ENCODE measurements at regions not wholly inside any gene's neighbourhood (a gene's known extent, or its start where the extent isn't known, plus 50 kb on each side); places are given as distances from the start of the nearest gene placed in this dataset.
"Not testable (repeated sequence)": the region's sequence is repeated elsewhere in the genome, so short reads cannot be mapped to it uniquely, and the experiment has no call there.

DNA sequence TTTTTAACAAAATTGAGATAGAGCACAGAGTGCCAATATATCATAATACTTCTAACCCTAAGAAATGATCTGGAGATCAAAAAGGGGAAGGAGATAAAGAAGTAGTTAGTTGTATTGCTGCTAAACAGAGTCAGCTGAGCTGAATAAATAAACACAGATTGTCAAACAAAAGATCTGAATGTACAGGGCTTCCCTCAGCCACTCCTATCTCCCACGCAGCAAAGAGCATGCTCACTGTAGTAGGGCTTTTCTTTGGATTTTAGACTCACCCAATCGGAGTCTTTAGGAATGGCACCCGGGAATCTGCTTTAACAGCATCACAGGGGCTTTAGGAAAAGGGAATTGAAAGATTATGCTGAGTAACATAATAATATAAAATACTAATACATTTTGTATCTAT lies 222.2 kb upstream of the STXBP5 start:
- Mint-ChIP-seq H3K36me3 (no peaks in the 10 kb centered on the region), H3K9me3 (ENCODE audit: low read depth) (peaks cover 5% of the 10 kb centered on the region), H3K27ac (no peak overlapping the region), H3K4me3 (no peak overlapping the region), H3K27me3 (no peaks in the 10 kb centered on the region), H3K4me1 (no peaks in the 10 kb centered on the region)
- no peak for DNase-seq
- CTCF ChIA-PET, result no interaction called here
- no peak for ATAC-seq

DNA sequence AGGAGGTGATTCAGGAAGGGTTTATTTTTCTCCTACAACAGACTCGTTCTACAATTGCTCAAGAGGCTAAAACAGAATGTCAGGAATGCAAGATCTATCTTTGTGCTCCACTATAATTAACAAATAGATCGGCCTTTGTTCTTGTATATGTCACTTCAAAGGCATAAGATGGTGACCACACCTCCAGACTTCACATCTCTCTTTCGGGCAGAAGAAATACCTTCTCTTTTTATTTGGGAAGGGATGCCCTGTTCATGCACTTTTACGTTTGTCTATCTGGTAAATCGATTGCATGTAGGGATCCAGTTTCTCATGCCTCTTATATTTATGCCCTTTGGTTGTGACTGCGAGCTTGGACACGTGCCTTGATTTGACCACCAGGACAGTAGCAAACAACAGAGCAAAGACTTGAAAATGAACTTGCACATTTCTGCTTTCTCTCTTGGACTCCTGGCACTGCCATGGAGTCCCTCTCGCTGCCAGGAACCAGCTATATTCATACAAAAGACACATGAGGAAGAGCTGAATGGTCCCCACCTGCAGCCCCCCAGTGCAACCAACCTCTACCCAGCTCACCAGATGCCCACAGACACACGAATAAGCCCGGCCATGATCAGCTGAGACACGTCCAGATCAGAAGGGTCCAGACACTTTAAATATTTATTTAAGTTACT lies 219.8 kb upstream of the STXBP5 start:
- DNase-seq, result no peak
- H3K36me3 Mint-ChIP-seq, result no peaks in the 10 kb centered on the region
- ATAC-seq, result no peak
- H3K4me3 Mint-ChIP-seq, result no peak overlapping the region
- no peak overlapping the region for H3K27ac Mint-ChIP-seq
- H3K27me3 Mint-ChIP-seq, result no peaks in the 10 kb centered on the region
- CTCF ChIA-PET, result no interaction called here
- H3K9me3 Mint-ChIP-seq (ENCODE audit: low read depth), result peaks cover 5% of the 10 kb centered on the region
- no peaks in the 10 kb centered on the region for H3K4me1 Mint-ChIP-seq

- CTCF ChIA-PET, result no interaction called here
- Mint-ChIP-seq H3K27me3 (no peaks in the 10 kb centered on the region), H3K9me3 (ENCODE audit: low read depth) (peaks cover 5% of the 10 kb centered on the region), H3K4me3 (no peak overlapping the region), H3K27ac (no peak overlapping the region), H3K36me3 (no peaks in the 10 kb centered on the region), H3K4me1 (no peaks in the 10 kb centered on the region)
- ATAC-seq (no peak), DNase-seq (no peak)
Observed at GRCh38 chr6:146985111-146985510, 219.1 kb upstream of the STXBP5 start.

DNA sequence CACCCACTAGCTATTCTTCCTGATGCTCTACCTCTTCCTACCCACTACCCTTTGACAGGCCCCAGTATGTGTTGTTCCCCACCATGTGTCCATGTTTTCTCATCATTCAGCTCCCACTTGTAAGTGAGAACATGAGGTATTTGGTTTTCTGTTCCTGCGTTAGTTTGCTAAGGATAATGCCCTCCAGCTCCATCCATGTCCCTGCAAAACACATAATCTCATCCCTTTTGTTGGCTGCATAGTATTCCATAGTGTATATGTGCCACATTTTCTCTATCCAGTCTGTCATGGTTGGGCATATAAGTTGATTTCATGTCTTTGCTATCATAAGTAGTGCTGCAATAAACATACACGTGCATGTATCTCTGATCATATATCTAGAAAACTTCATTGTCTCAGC lies 218.3 kb upstream of the STXBP5 start:
- DNase-seq, result no peak
- Mint-ChIP-seq H3K4me3 (no peak overlapping the region), H3K27ac (no peak overlapping the region), H3K27me3 (no peaks in the 10 kb centered on the region), H3K36me3 (no peaks in the 10 kb centered on the region), H3K4me1 (no peaks in the 10 kb centered on the region), H3K9me3 (ENCODE audit: low read depth) (peaks cover 5% of the 10 kb centered on the region)
- CTCF ChIA-PET, result no interaction called here
- ATAC-seq, result no peak

DNA sequence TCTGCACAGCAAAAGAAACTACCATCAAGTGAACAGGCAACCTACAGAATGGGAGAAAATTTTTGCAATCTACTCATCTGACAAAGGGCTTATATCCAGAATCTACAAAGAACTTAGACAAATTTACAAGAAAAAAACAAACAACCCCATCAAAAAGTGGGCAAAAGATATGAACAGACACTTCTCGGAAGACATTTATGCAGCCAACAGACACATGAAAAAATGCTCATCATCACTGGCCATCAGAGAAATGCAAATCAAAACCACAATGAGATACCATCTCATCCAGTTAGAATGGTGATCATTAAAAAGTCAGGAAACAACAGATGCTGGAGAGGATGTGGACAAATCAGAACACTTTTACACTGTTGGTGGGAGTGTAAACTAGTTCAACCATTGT lies 216.3 kb upstream of the STXBP5 start:
- H3K36me3 Mint-ChIP-seq; H3K4me3 Mint-ChIP-seq; CTCF ChIA-PET; H3K27me3 Mint-ChIP-seq; ATAC-seq; H3K9me3 Mint-ChIP-seq (ENCODE audit: low read depth); H3K4me1 Mint-ChIP-seq; H3K27ac Mint-ChIP-seq; DNase-seq: not testable (repeated sequence)

DNA sequence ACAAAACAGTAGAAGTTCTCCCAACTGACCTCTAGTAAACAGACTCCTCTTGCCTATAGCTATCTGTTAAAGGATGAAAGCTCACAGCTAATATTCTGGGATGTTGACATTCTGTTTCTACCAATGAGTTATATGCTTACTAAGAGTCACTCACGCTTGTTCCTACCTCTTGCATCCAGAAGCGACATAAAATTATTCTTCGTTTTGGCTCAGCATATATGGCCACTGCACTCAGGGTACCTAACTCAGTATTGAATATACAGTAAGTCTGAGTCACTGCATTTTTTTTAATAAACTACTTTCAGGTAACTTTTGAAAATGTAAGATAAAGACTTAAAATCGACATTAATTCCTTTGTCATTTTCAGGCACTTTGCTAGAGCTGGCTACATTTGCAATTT lies 214.4 kb upstream of the STXBP5 start:
- H3K4me1 Mint-ChIP-seq, result no peaks in the 10 kb centered on the region
- no peak for DNase-seq
- no peak for ATAC-seq
- H3K36me3 Mint-ChIP-seq, result no peaks in the 10 kb centered on the region
- CTCF ChIA-PET, result no interaction called here
- no peaks in the 10 kb centered on the region for H3K27me3 Mint-ChIP-seq
- no peak overlapping the region for H3K4me3 Mint-ChIP-seq
- peaks cover 5% of the 10 kb centered on the region for H3K9me3 Mint-ChIP-seq (ENCODE audit: low read depth)
- H3K27ac Mint-ChIP-seq, result no peak overlapping the region

GRCh38 chr6:146990284-146990683 lies 213.9 kb upstream of the STXBP5 start:
- Mint-ChIP-seq H3K4me3 (no peak overlapping the region), H3K27me3 (no peaks in the 10 kb centered on the region), H3K36me3 (no peaks in the 10 kb centered on the region), H3K4me1 (no peaks in the 10 kb centered on the region), H3K9me3 (ENCODE audit: low read depth) (peaks cover 5% of the 10 kb centered on the region), H3K27ac (no peak overlapping the region)
- no peak for DNase-seq
- no peak for ATAC-seq
- CTCF ChIA-PET, result no interaction called here

- CTCF ChIA-PET, result interaction anchor here (0.6 kb wide), 1 partner anchor 350 kb away, joined by 3 read pairs; no protein-coding TSS in a partner anchor
- ATAC-seq, result no peak
- no peak for DNase-seq
- Mint-ChIP-seq H3K9me3 (ENCODE audit: low read depth) (peaks cover under 1% of the 10 kb centered on the region), H3K36me3 (no peaks in the 10 kb centered on the region), H3K4me1 (no peaks in the 10 kb centered on the region), H3K4me3 (no peak overlapping the region), H3K27me3 (no peaks in the 10 kb centered on the region), H3K27ac (no peak overlapping the region)
Observed at GRCh38 chr6:146990821-146991798, 213.1 kb upstream of the STXBP5 start.

GRCh38 chr6:146997062-146997461 lies 207.2 kb upstream of the STXBP5 start:
- no peak for DNase-seq
- Mint-ChIP-seq H3K36me3 (no peaks in the 10 kb centered on the region), H3K27me3 (no peaks in the 10 kb centered on the region), H3K4me1 (no peaks in the 10 kb centered on the region), H3K4me3 (no peak overlapping the region), H3K27ac (no peak overlapping the region), H3K9me3 (ENCODE audit: low read depth) (no peaks in the 10 kb centered on the region)
- CTCF ChIA-PET, result no interaction called here
- no peak for ATAC-seq

DNA sequence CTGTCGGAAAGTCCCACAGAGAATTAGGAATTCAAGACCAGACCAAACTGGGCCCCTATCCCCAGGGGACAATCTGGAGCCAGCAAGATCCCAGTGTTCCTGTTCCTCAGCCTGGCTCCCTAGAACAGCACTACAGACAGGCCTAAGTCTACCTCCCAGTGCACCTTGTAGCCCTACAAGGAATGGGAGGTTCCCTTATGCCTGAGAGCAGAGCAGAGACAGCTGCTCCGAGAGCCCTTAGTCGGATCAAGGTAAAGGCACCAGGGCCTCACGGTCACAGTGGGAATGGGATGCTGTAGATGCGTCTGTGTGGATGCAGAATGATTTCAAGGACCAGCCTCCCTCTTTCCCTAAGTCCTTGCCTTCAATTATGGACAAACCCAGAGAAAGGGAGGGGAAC lies 204.5 kb upstream of the STXBP5 start:
- H3K27me3 Mint-ChIP-seq, result no peaks in the 10 kb centered on the region
- no peaks in the 10 kb centered on the region for H3K9me3 Mint-ChIP-seq (ENCODE audit: low read depth)
- CTCF ChIA-PET, result no interaction called here

GRCh38 chr6:147000545-147001488 lies 203.4 kb upstream of the STXBP5 start:
- H3K36me3 Mint-ChIP-seq, result no peaks in the 10 kb centered on the region
- no peaks in the 10 kb centered on the region for H3K9me3 Mint-ChIP-seq (ENCODE audit: low read depth)
- H3K27me3 Mint-ChIP-seq, result no peaks in the 10 kb centered on the region
- no peaks in the 10 kb centered on the region for H3K4me1 Mint-ChIP-seq
- DNase-seq (no peak), ATAC-seq (no peak)
- CTCF ChIA-PET, result no interaction called here
- H3K27ac Mint-ChIP-seq, result no peak overlapping the region
- H3K4me3 Mint-ChIP-seq, result no peak overlapping the region

More for the DNA sequence above, 204.5 kb upstream of the STXBP5 start:
- DNase-seq, result no peak
- H3K4me3 Mint-ChIP-seq, result no peak overlapping the region
- no peak for ATAC-seq
- H3K36me3 Mint-ChIP-seq, result no peaks in the 10 kb centered on the region
- no peaks in the 10 kb centered on the region for H3K4me1 Mint-ChIP-seq
- H3K27ac Mint-ChIP-seq, result no peak overlapping the region

- Mint-ChIP-seq H3K27me3 (no peaks in the 10 kb centered on the region), H3K9me3 (ENCODE audit: low read depth) (no peaks in the 10 kb centered on the region), H3K4me3 (no peak overlapping the region), H3K27ac (no peak overlapping the region), H3K36me3 (no peaks in the 10 kb centered on the region), H3K4me1 (peaks cover 3% of the 10 kb centered on the region)
- ATAC-seq (no peak), DNase-seq (no peak)
- CTCF ChIA-PET, result no interaction called here
Observed at GRCh38 chr6:147001621-147002020, 202.6 kb upstream of the STXBP5 start.

- no peaks in the 10 kb centered on the region for H3K9me3 Mint-ChIP-seq (ENCODE audit: low read depth)
- H3K27ac Mint-ChIP-seq, result no peak overlapping the region
- ATAC-seq (no peak), DNase-seq (no peak)
- H3K36me3 Mint-ChIP-seq, result no peaks in the 10 kb centered on the region
- CTCF ChIA-PET, result no interaction called here
- peaks cover 5% of the 10 kb centered on the region for H3K4me1 Mint-ChIP-seq
- H3K4me3 Mint-ChIP-seq, result no peak overlapping the region
- no peaks in the 10 kb centered on the region for H3K27me3 Mint-ChIP-seq
Observed at GRCh38 chr6:147003186-147003585, 201.0 kb upstream of the STXBP5 start.
